Left lung (tissue), 4 donors: ENCODE measurements at regions not wholly inside any gene's neighbourhood (a gene's known extent, or its start where the extent isn't known, plus 50 kb on each side); places are given as distances from the start of the nearest gene placed in this dataset.
A peak's percentile ranks its signal among the peaks of the same experiment; 100 is the strongest.
"Not testable (repeated sequence)": the region's sequence is repeated elsewhere in the genome, so short reads cannot be mapped to it uniquely, and the experiment has no call there.

Experiments used
- ATAC-seq: fragments of 200-7000 bp; cut with Tn5 transposase; one replicate; pipeline ENCODE4 v1.9.1; 2020; ENCODE audit warnings: moderate library complexity
- DNase-seq, 4 donors: peaks; one replicate each; pipeline ENCODE4 v3.0.0-alpha.2; 2013 to 2020
- H3K27ac ChIP-seq, 2 donors: fragments of 200-600 bp; sonication (generic) in 1 of 2; one replicate each; pipeline versions ENCODE4 v1.5.0 to v1.8.0; 2020 to 2021
- H3K27me3 ChIP-seq, 2 donors: fragments of 200-600 bp; sonication (generic) in 1 of 2; one replicate each; pipeline versions ENCODE4 v1.5.0 to v1.8.0; 2020 to 2021
- H3K36me3 ChIP-seq, 2 donors: fragments of 200-600 bp; sonication (generic) in 1 of 2; one replicate each; pipeline versions ENCODE4 v1.5.0 to v1.8.0; 2020 to 2021
- H3K4me1 ChIP-seq, 2 donors: fragments of 200-600 bp; one replicate each; pipeline ENCODE4 v1.8.0; 2021
- H3K4me3 ChIP-seq, 2 donors: fragments of 200-600 bp; sonication (generic) in 1 of 2; one replicate each; pipeline versions ENCODE4 v1.5.0 to v1.8.0; 2020 to 2021; ENCODE audit warnings: mild to moderate bottlenecking in 1 of 2
- H3K9me3 ChIP-seq, 2 donors: fragments of 200-600 bp; sonication (generic) in 1 of 2; one replicate each; pipeline versions ENCODE4 v1.5.0 to v1.8.0; 2020 to 2021
- intact Hi-C, 2 donors: fragments of 100-400 bp; cut with DNase I; formaldehyde crosslinking; loops; one replicate each; pipeline versions ENCODE4 v1.11.2 to v1.14.2; 2022
- donor health status: DM: no; HTN: yes; CAD: no.
- donor health status: DM: no; HTN: no; CAD: no.

- peak in 1 of 4 donors; percentile 49 for DNase-seq
- peaks cover 0 to 19% of the 10 kb centered on the region in 2 donors for H3K9me3 ChIP-seq
- H3K36me3 ChIP-seq, intact Hi-C loops, H3K4me1 ChIP-seq, ATAC-seq, H3K27ac ChIP-seq, H3K27me3 ChIP-seq, H3K4me3 ChIP-seq: not testable (repeated sequence)
Observed at GRCh38 chr16:32947336-32947735, 246.7 kb upstream of the TP53TG3C start.

- ATAC-seq, H3K36me3 ChIP-seq, intact Hi-C loops, H3K27ac ChIP-seq, H3K4me3 ChIP-seq, H3K27me3 ChIP-seq, H3K4me1 ChIP-seq: not testable (repeated sequence)
- peaks cover 0 to 19% of the 10 kb centered on the region in 2 donors for H3K9me3 ChIP-seq
- peak in 1 of 4 donors; percentile 50 for DNase-seq
Observed at GRCh38 chr16:32946041-32946560, 247.9 kb upstream of the TP53TG3C start.

- intact Hi-C loops, result not testable (repeated sequence)
Observed at GRCh38 chr16:32945311-32945710, 248.7 kb upstream of the TP53TG3C start.

GRCh38 chr16:32939845-32940244 is 254.2 kb upstream of the TP53TG3C start:
- not testable (repeated sequence) for ATAC-seq

More at GRCh38 chr16:32945311-32945710, 248.7 kb upstream of the TP53TG3C start:
- H3K4me1 ChIP-seq, H3K27me3 ChIP-seq, DNase-seq, H3K4me3 ChIP-seq, ATAC-seq, H3K36me3 ChIP-seq, H3K27ac ChIP-seq: not testable (repeated sequence)
- H3K9me3 ChIP-seq, result peaks cover 0 to 19% of the 10 kb centered on the region in 2 donors

GRCh38 chr16:32937929-32938328 is 256.1 kb upstream of the TP53TG3C start:
- H3K4me1 ChIP-seq, H3K4me3 ChIP-seq, H3K9me3 ChIP-seq, H3K27me3 ChIP-seq, intact Hi-C loops, DNase-seq, H3K36me3 ChIP-seq, H3K27ac ChIP-seq, ATAC-seq: not testable (repeated sequence)

More at GRCh38 chr16:32939845-32940244, 254.2 kb upstream of the TP53TG3C start:
- H3K27ac ChIP-seq, H3K4me3 ChIP-seq, H3K9me3 ChIP-seq, H3K4me1 ChIP-seq, H3K36me3 ChIP-seq, intact Hi-C loops, DNase-seq, H3K27me3 ChIP-seq: not testable (repeated sequence)

- H3K36me3 ChIP-seq, H3K4me3 ChIP-seq, H3K9me3 ChIP-seq, H3K4me1 ChIP-seq, DNase-seq, H3K27ac ChIP-seq, intact Hi-C loops, H3K27me3 ChIP-seq: not testable (repeated sequence)
- peak; percentile 33 for ATAC-seq
Observed at GRCh38 chr16:32932240-32933040, 256.5 kb upstream of the TP53TG3 start.

- intact Hi-C loops, ATAC-seq, H3K9me3 ChIP-seq, H3K27ac ChIP-seq, H3K4me3 ChIP-seq, H3K4me1 ChIP-seq, DNase-seq, H3K36me3 ChIP-seq, H3K27me3 ChIP-seq: not testable (repeated sequence)
Observed at GRCh38 chr16:32925192-32925591, 249.2 kb upstream of the TP53TG3 start.

- ATAC-seq, H3K4me1 ChIP-seq, H3K36me3 ChIP-seq, DNase-seq, H3K4me3 ChIP-seq, intact Hi-C loops, H3K27ac ChIP-seq, H3K9me3 ChIP-seq, H3K27me3 ChIP-seq: not testable (repeated sequence)
Observed at GRCh38 chr16:32922578-32922977, 246.6 kb upstream of the TP53TG3 start.

- H3K36me3 ChIP-seq, H3K9me3 ChIP-seq, intact Hi-C loops, H3K4me3 ChIP-seq, H3K27ac ChIP-seq, H3K4me1 ChIP-seq, H3K27me3 ChIP-seq, ATAC-seq, DNase-seq: not testable (repeated sequence)
Observed at GRCh38 chr16:32915346-32915745, 239.4 kb upstream of the TP53TG3 start.

- H3K27me3 ChIP-seq, ATAC-seq, intact Hi-C loops, H3K9me3 ChIP-seq, H3K36me3 ChIP-seq, H3K27ac ChIP-seq, H3K4me3 ChIP-seq, DNase-seq, H3K4me1 ChIP-seq: not testable (repeated sequence)
Observed at GRCh38 chr16:32897782-32898181, 221.8 kb upstream of the TP53TG3 start.

- H3K4me3 ChIP-seq, H3K36me3 ChIP-seq, H3K9me3 ChIP-seq, H3K4me1 ChIP-seq, H3K27me3 ChIP-seq, DNase-seq, intact Hi-C loops, ATAC-seq, H3K27ac ChIP-seq: not testable (repeated sequence)
Observed at GRCh38 chr16:32885392-32885791, 209.4 kb upstream of the TP53TG3 start.

- H3K9me3 ChIP-seq, H3K4me1 ChIP-seq, ATAC-seq, DNase-seq, intact Hi-C loops, H3K27ac ChIP-seq, H3K36me3 ChIP-seq, H3K4me3 ChIP-seq, H3K27me3 ChIP-seq: not testable (repeated sequence)
Observed at GRCh38 chr16:32884556-32884955, 208.6 kb upstream of the TP53TG3 start.

GRCh38 chr16:32882328-32882857 is 206.4 kb upstream of the TP53TG3 start:
- H3K27ac ChIP-seq, H3K4me3 ChIP-seq, H3K27me3 ChIP-seq, ATAC-seq, DNase-seq, H3K36me3 ChIP-seq, intact Hi-C loops, H3K4me1 ChIP-seq, H3K9me3 ChIP-seq: not testable (repeated sequence)
